ENCODE measurements at regions not wholly inside any gene's neighbourhood (a gene's known extent, or its start where the extent isn't known, plus 50 kb on each side); places are given as distances from the start of the nearest gene placed in this dataset.
"Not testable (repeated sequence)": the region's sequence is repeated elsewhere in the genome, so short reads cannot be mapped to it uniquely, and the experiment has no call there.

DNA sequence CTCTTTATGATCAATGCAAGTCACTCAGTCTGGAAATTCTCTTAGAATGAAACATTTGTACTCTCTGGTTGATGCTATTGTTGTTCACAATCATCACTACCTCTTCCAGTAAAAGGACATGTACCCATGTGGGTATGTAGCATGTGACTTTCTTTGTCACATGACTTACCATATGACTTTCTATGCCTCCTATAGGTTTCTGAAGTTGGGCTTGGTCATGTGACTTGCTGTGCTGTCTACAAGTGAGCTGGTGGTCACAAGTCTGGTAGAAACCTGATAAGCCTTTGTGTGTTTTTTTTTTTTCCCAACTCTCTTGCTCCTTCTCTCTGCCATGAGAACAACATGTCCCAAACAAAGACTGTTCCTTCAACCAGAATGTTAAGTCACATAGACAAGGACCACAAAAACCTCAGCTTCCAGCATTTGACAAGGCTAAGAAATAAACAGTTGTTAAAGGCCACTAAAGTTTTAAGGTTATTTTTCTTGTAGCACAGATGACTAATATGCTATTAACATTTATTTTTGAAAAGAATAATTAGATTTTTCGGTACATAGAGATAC, 379.2 kb upstream of the SLC35B3 start:
- H3K27ac ChIP-seq (ENCODE audit: insufficient read depth, low read length, poor library complexity, severe bottlenecking) = no peak overlapping the region
- H3K36me3 ChIP-seq (ENCODE audit: control insufficient read depth, insufficient read depth, low read length) = no peaks in the 10 kb centered on the region
- H3K27me3 ChIP-seq (replicated peaks; ENCODE audit: control insufficient read depth, insufficient read depth, low read length, poor library complexity, severe bottlenecking) = no peaks in the 10 kb centered on the region
- no peaks in the 10 kb centered on the region for H3K4me1 ChIP-seq (ENCODE audit: control insufficient read depth, insufficient read depth, low read length, poor library complexity, severe bottlenecking)
- H3K4me3 ChIP-seq (ENCODE audit: insufficient read depth, low read depth, low read length, poor library complexity, severe bottlenecking) = no peak overlapping the region
- no peaks in the 10 kb centered on the region for H3K9me3 ChIP-seq (ENCODE audit: control insufficient read depth, low read length)
- no peak for DNase-seq

DNA sequence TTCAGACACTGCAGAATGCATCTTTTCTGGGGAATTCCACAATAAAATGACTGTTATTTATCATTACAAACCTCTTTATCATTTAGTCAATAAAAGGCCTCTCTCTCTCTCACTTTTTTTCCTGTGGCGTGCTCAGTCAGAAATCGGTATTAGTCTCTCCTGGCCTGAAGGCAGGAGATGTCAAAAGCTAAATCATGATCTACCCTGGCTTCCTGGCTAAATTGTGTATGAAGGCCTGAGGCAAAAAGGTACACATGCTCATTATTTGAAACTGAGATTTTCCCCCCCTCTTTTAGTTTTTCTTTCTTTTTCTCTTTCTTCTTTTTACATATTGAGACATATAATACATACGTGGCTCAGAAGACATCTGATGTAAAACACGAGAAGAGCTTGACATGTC, 375.0 kb upstream of the SLC35B3 start:
- H3K27me3 ChIP-seq (replicated peaks; ENCODE audit: control insufficient read depth, insufficient read depth, low read length, poor library complexity, severe bottlenecking) = no peaks in the 10 kb centered on the region
- no peaks in the 10 kb centered on the region for H3K4me1 ChIP-seq (ENCODE audit: control insufficient read depth, insufficient read depth, low read length, poor library complexity, severe bottlenecking)
- no peak overlapping the region for H3K27ac ChIP-seq (ENCODE audit: insufficient read depth, low read length, poor library complexity, severe bottlenecking)
- H3K36me3 ChIP-seq (ENCODE audit: control insufficient read depth, insufficient read depth, low read length) = no peaks in the 10 kb centered on the region
- no peak for DNase-seq
- H3K4me3 ChIP-seq (ENCODE audit: insufficient read depth, low read depth, low read length, poor library complexity, severe bottlenecking) = no peak overlapping the region
- no peaks in the 10 kb centered on the region for H3K9me3 ChIP-seq (ENCODE audit: control insufficient read depth, low read length)

DNA sequence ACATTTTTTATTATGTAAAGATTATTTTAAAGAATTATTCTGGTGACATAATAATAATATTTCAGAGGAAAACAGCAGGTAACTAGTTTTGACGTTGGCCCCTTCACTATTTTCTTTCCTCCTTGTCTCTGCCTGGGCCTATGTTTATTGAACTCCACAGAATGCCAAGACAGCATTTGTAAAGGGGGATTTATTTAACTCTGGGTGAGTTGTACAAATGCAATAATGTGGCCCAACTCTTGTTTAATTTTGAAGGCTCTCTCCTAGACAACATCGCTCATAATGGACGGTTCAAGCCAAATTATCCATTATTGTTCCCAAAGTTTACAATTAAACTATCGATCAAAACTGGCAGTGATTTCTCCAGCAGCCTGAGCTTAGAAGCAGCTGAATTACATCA, 374.3 kb upstream of the SLC35B3 start:
- no peaks in the 10 kb centered on the region for H3K36me3 ChIP-seq (ENCODE audit: control insufficient read depth, insufficient read depth, low read length)
- DNase-seq = no peak
- no peaks in the 10 kb centered on the region for H3K9me3 ChIP-seq (ENCODE audit: control insufficient read depth, low read length)
- no peaks in the 10 kb centered on the region for H3K4me1 ChIP-seq (ENCODE audit: control insufficient read depth, insufficient read depth, low read length, poor library complexity, severe bottlenecking)
- no peak overlapping the region for H3K4me3 ChIP-seq (ENCODE audit: insufficient read depth, low read depth, low read length, poor library complexity, severe bottlenecking)
- H3K27me3 ChIP-seq (replicated peaks; ENCODE audit: control insufficient read depth, insufficient read depth, low read length, poor library complexity, severe bottlenecking) = no peaks in the 10 kb centered on the region
- H3K27ac ChIP-seq (ENCODE audit: insufficient read depth, low read length, poor library complexity, severe bottlenecking) = no peak overlapping the region

DNA sequence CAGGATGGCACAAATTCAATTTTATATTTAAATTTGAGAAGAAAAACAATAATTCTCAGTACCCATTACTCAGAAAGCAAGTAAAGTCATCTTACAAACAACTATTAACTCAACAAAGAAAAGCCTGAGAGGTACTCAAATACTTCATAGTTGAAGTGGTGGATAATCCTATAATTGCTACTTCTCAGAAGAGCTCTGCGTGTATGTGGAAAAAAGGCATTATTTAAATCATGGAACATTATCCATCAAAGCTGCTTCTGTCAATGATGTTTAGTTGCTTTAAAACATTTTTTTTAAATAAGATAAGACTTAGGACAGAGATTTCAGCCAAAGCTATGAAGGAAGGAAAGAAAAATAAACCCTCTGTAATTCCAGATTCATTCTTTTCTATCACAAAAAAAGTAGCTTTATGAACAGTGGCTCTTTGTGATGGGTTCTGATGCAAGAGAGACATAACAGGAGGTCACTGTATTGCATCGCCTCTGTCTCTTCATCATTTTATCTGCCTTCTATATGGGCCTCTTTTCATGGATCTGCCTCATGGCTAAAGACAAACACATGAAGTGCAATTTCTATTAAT, 367.9 kb upstream of the SLC35B3 start:
- Histone ChIP-seq H3K36me3 (ENCODE audit: control insufficient read depth, insufficient read depth, low read length) (no peaks in the 10 kb centered on the region), H3K4me3 (ENCODE audit: insufficient read depth, low read depth, low read length, poor library complexity, severe bottlenecking) (no peak overlapping the region), H3K4me1 (ENCODE audit: control insufficient read depth, insufficient read depth, low read length, poor library complexity, severe bottlenecking) (no peaks in the 10 kb centered on the region), H3K27me3 (replicated peaks; ENCODE audit: control insufficient read depth, insufficient read depth, low read length, poor library complexity, severe bottlenecking) (no peaks in the 10 kb centered on the region), H3K9me3 (ENCODE audit: control insufficient read depth, low read length) (no peaks in the 10 kb centered on the region), H3K27ac (ENCODE audit: insufficient read depth, low read length, poor library complexity, severe bottlenecking) (no peak overlapping the region)
- DNase-seq = no peak

DNA sequence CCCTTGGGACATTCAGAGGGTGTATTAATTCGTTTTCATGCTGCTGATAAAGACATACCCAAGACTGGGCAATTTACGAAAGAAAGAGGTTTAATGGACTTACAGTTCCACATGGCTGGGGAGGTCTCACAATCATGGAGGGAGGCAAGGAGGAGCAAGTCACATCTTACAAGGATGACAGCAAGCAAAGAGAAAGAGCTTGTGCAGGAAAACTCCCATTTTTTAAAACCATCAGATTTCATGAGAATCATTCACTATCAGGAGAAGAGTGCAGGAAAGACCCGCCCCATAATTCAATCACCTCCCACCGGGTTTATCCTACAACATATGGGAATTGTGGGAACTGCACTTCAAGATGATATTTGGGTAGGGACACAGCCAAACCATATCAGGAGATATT, 367.1 kb upstream of the SLC35B3 start:
- H3K36me3 ChIP-seq (ENCODE audit: control insufficient read depth, insufficient read depth, low read length); DNase-seq; H3K4me3 ChIP-seq (ENCODE audit: insufficient read depth, low read depth, low read length, poor library complexity, severe bottlenecking); H3K27me3 ChIP-seq (replicated peaks; ENCODE audit: control insufficient read depth, insufficient read depth, low read length, poor library complexity, severe bottlenecking); H3K4me1 ChIP-seq (ENCODE audit: control insufficient read depth, insufficient read depth, low read length, poor library complexity, severe bottlenecking); H3K9me3 ChIP-seq (ENCODE audit: control insufficient read depth, low read length); H3K27ac ChIP-seq (ENCODE audit: insufficient read depth, low read length, poor library complexity, severe bottlenecking): not testable (repeated sequence)

DNA sequence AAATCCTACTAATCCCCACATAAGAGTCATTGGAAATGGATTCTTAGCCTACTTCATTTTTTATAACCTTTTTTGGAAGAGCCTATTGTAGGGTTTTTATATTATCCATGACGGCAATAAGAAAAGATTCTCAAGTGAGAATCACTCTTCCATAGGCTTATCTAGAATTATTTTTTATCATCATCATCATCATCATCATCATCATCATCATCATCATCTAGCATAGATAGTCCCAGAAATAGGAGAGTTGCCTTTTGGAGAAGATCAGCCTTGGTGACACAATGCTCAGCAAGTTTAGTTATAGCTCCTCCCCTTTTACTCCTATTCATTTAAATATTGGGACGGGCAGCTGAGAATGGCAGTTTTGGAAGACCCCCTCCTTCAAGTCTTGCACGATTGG, 359.1 kb upstream of the SLC35B3 start:
- H3K36me3 ChIP-seq (ENCODE audit: control insufficient read depth, insufficient read depth, low read length) = no peaks in the 10 kb centered on the region
- no peaks in the 10 kb centered on the region for H3K27me3 ChIP-seq (replicated peaks; ENCODE audit: control insufficient read depth, insufficient read depth, low read length, poor library complexity, severe bottlenecking)
- no peaks in the 10 kb centered on the region for H3K9me3 ChIP-seq (ENCODE audit: control insufficient read depth, low read length)
- H3K4me1 ChIP-seq (ENCODE audit: control insufficient read depth, insufficient read depth, low read length, poor library complexity, severe bottlenecking) = no peaks in the 10 kb centered on the region
- H3K27ac ChIP-seq (ENCODE audit: insufficient read depth, low read length, poor library complexity, severe bottlenecking) = no peak overlapping the region
- no peak for DNase-seq
- H3K4me3 ChIP-seq (ENCODE audit: insufficient read depth, low read depth, low read length, poor library complexity, severe bottlenecking) = no peak overlapping the region

DNA sequence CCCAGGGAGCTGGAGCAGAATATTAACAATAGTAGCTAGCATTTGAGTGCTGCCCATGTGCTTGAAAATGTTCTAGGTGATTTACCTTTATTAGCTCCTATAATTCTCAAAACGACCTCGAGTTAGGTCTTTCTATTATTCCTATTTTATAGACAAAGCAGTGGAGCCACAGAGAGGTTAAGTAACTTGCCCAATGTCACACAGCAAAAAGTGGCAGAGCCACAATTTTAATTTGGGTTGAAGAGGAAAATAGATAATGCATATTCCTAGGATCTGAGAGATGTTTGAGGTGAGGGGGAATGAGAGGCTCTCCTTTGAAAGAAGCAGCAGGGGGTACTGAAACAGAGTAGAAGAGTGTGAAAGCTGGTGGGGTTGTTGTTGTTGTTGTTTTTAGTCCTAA, 354.5 kb upstream of the SLC35B3 start:
- DNase-seq = no peak
- H3K27me3 ChIP-seq (replicated peaks; ENCODE audit: control insufficient read depth, insufficient read depth, low read length, poor library complexity, severe bottlenecking) = no peaks in the 10 kb centered on the region
- no peaks in the 10 kb centered on the region for H3K9me3 ChIP-seq (ENCODE audit: control insufficient read depth, low read length)
- no peaks in the 10 kb centered on the region for H3K4me1 ChIP-seq (ENCODE audit: control insufficient read depth, insufficient read depth, low read length, poor library complexity, severe bottlenecking)
- no peak overlapping the region for H3K27ac ChIP-seq (ENCODE audit: insufficient read depth, low read length, poor library complexity, severe bottlenecking)
- no peak overlapping the region for H3K4me3 ChIP-seq (ENCODE audit: insufficient read depth, low read depth, low read length, poor library complexity, severe bottlenecking)
- H3K36me3 ChIP-seq (ENCODE audit: control insufficient read depth, insufficient read depth, low read length) = no peaks in the 10 kb centered on the region

DNA sequence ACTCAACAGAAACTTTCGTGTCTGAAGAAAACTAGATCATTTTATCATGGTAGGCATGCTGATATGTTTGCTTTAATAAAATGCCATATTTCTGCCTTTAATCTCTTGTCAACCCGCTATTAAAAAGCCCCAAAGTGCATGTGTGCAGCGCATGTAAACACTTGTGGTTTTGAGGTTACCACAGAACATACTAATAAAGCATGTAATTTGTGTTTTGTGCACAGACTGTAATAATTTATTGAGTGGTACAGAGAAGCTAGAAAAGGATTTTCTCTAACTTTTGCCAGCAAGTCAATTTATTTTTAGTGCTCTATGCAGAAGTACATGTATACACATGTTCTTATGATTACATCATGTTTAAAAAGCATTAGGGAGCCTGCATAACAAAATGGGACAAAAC, 349.9 kb upstream of the SLC35B3 start:
- H3K9me3 ChIP-seq (ENCODE audit: control insufficient read depth, low read length) = no peaks in the 10 kb centered on the region
- no peaks in the 10 kb centered on the region for H3K27me3 ChIP-seq (replicated peaks; ENCODE audit: control insufficient read depth, insufficient read depth, low read length, poor library complexity, severe bottlenecking)
- DNase-seq = no peak
- H3K36me3 ChIP-seq (ENCODE audit: control insufficient read depth, insufficient read depth, low read length) = no peaks in the 10 kb centered on the region
- no peaks in the 10 kb centered on the region for H3K4me1 ChIP-seq (ENCODE audit: control insufficient read depth, insufficient read depth, low read length, poor library complexity, severe bottlenecking)
- no peak overlapping the region for H3K4me3 ChIP-seq (ENCODE audit: insufficient read depth, low read depth, low read length, poor library complexity, severe bottlenecking)
- no peak overlapping the region for H3K27ac ChIP-seq (ENCODE audit: insufficient read depth, low read length, poor library complexity, severe bottlenecking)

DNA sequence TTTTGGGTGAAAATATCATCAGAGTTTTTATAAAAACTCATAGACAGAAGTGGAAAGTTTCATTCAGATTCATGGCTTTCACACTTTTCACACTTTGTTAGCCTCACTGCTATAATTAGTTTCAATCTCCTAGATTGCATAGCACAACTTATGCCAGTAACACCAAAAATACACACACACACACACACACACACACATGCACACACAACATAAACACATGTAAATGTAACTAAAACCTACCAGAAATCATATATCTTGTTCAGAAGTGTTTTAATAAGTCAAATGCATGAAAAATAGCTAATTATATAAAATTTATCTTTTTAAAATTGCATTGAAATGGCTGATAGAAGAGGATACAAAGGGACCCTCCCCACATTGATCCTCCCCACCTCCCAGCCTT, 347.8 kb upstream of the SLC35B3 start:
- DNase-seq = no peak
- H3K27ac ChIP-seq (ENCODE audit: insufficient read depth, low read length, poor library complexity, severe bottlenecking) = no peak overlapping the region
- no peaks in the 10 kb centered on the region for H3K36me3 ChIP-seq (ENCODE audit: control insufficient read depth, insufficient read depth, low read length)
- H3K9me3 ChIP-seq (ENCODE audit: control insufficient read depth, low read length) = no peaks in the 10 kb centered on the region
- no peaks in the 10 kb centered on the region for H3K4me1 ChIP-seq (ENCODE audit: control insufficient read depth, insufficient read depth, low read length, poor library complexity, severe bottlenecking)
- no peaks in the 10 kb centered on the region for H3K27me3 ChIP-seq (replicated peaks; ENCODE audit: control insufficient read depth, insufficient read depth, low read length, poor library complexity, severe bottlenecking)
- no peak overlapping the region for H3K4me3 ChIP-seq (ENCODE audit: insufficient read depth, low read depth, low read length, poor library complexity, severe bottlenecking)

DNA sequence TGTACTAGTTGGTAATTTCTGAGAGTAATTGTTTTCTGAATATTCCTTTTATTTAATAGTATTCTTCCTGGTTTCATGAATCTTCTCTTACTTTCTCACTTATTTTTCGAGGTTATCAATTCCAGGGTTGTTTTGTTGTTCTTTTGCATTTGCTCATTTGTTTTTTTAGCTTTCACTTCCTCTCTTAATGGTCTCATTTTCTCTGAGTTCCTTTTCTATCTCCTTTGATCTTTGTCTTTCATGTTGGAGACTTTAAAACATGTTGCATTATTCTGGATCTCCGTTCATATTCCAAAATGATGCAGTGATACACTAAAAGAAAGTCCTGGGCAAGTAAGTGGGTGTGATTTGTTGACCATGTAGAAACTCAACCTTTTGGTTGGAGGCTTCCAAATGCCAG, 345.3 kb upstream of the SLC35B3 start:
- Histone ChIP-seq H3K4me1 (ENCODE audit: control insufficient read depth, insufficient read depth, low read length, poor library complexity, severe bottlenecking) (no peaks in the 10 kb centered on the region), H3K9me3 (ENCODE audit: control insufficient read depth, low read length) (no peaks in the 10 kb centered on the region), H3K4me3 (ENCODE audit: insufficient read depth, low read depth, low read length, poor library complexity, severe bottlenecking) (no peak overlapping the region), H3K27ac (ENCODE audit: insufficient read depth, low read length, poor library complexity, severe bottlenecking) (no peak overlapping the region), H3K27me3 (replicated peaks; ENCODE audit: control insufficient read depth, insufficient read depth, low read length, poor library complexity, severe bottlenecking) (no peaks in the 10 kb centered on the region), H3K36me3 (ENCODE audit: control insufficient read depth, insufficient read depth, low read length) (no peaks in the 10 kb centered on the region)
- no peak for DNase-seq
